ENCODE measurements at regions not wholly inside any gene's neighbourhood (a gene's known extent, or its start where the extent isn't known, plus 50 kb on each side); places are given as distances from the start of the nearest gene placed in this dataset.

GRCh38 chr12:76948879-76949278 is 70.1 kb upstream of the CSRP2 start:
- Mint-ChIP-seq H3K36me3 (ENCODE audit: low read depth) (no peaks in the 10 kb centered on the region), H3K27me3 (ENCODE audit: low read depth) (peaks cover 4% of the 10 kb centered on the region), H3K4me1 (peaks cover 23% of the 10 kb centered on the region), H3K9me3 (no peaks in the 10 kb centered on the region), H3K4me3 (no peak overlapping the region), H3K27ac (no peak overlapping the region)
- no peak for TF ChIP-seq CTCF (IDR thresholded peaks at IDR 0.05; ENCODE audit: unreplicated experiment in 3 of 3)

GRCh38 chr12:76947304-76947703 is 68.5 kb upstream of the CSRP2 start:
- H3K4me3 Mint-ChIP-seq, result no peak overlapping the region
- H3K9me3 Mint-ChIP-seq, result no peaks in the 10 kb centered on the region
- H3K27me3 Mint-ChIP-seq (ENCODE audit: low read depth), result peaks cover 4% of the 10 kb centered on the region
- H3K36me3 Mint-ChIP-seq (ENCODE audit: low read depth), result no peaks in the 10 kb centered on the region
- peaks cover 34% of the 10 kb centered on the region for H3K4me1 Mint-ChIP-seq
- H3K27ac Mint-ChIP-seq, result peak overlapping the region in 1 of 3 experiments; percentile 0
- no peak for TF ChIP-seq CTCF (IDR thresholded peaks at IDR 0.05; ENCODE audit: unreplicated experiment in 3 of 3)

- no peak for TF ChIP-seq CTCF (IDR thresholded peaks at IDR 0.05; ENCODE audit: unreplicated experiment in 3 of 3)
- no peaks in the 10 kb centered on the region for H3K27me3 Mint-ChIP-seq (ENCODE audit: low read depth)
- peaks cover 34% of the 10 kb centered on the region for H3K4me1 Mint-ChIP-seq
- no peaks in the 10 kb centered on the region for H3K36me3 Mint-ChIP-seq (ENCODE audit: low read depth)
- no peak overlapping the region for H3K27ac Mint-ChIP-seq
- no peak overlapping the region for H3K4me3 Mint-ChIP-seq
- H3K9me3 Mint-ChIP-seq, result no peaks in the 10 kb centered on the region
These were observed 67.6 kb upstream of the CSRP2 start for GRCh38 chr12:76946446-76946845.

- no peak overlapping the region for H3K27ac Mint-ChIP-seq
- no peaks in the 10 kb centered on the region for H3K27me3 Mint-ChIP-seq (ENCODE audit: low read depth)
- no peak for TF ChIP-seq CTCF (IDR thresholded peaks at IDR 0.05; ENCODE audit: unreplicated experiment in 3 of 3)
- no peak overlapping the region for H3K4me3 Mint-ChIP-seq
- H3K36me3 Mint-ChIP-seq (ENCODE audit: low read depth), result no peaks in the 10 kb centered on the region
- H3K9me3 Mint-ChIP-seq, result no peaks in the 10 kb centered on the region
- H3K4me1 Mint-ChIP-seq, result peaks cover 34% of the 10 kb centered on the region
These were observed 67.0 kb upstream of the CSRP2 start for GRCh38 chr12:76945867-76946266.

- Mint-ChIP-seq H3K9me3 (no peaks in the 10 kb centered on the region), H3K27ac (no peak overlapping the region), H3K36me3 (ENCODE audit: low read depth) (no peaks in the 10 kb centered on the region), H3K27me3 (ENCODE audit: low read depth) (no peaks in the 10 kb centered on the region), H3K4me3 (no peak overlapping the region), H3K4me1 (peaks cover 29% of the 10 kb centered on the region)
- TF ChIP-seq CTCF (IDR thresholded peaks at IDR 0.05; ENCODE audit: unreplicated experiment in 3 of 3), result no peak
These were observed 66.1 kb upstream of the CSRP2 start for GRCh38 chr12:76944892-76945291.

- H3K4me1 Mint-ChIP-seq, result peaks cover 20% of the 10 kb centered on the region
- H3K27ac Mint-ChIP-seq, result no peak overlapping the region
- no peaks in the 10 kb centered on the region for H3K27me3 Mint-ChIP-seq (ENCODE audit: low read depth)
- no peaks in the 10 kb centered on the region for H3K9me3 Mint-ChIP-seq
- no peak overlapping the region for H3K4me3 Mint-ChIP-seq
- no peaks in the 10 kb centered on the region for H3K36me3 Mint-ChIP-seq (ENCODE audit: low read depth)
- no peak for TF ChIP-seq CTCF (IDR thresholded peaks at IDR 0.05; ENCODE audit: unreplicated experiment in 3 of 3)
These were observed 64.2 kb upstream of the CSRP2 start for GRCh38 chr12:76943008-76943407.

Measured in nephron (organoid).